NCI-H1436 (cell line): ENCODE measurements at regions not wholly inside any gene's neighbourhood (a gene's known extent, or its start where the extent isn't known, plus 50 kb on each side); places are given as distances from the start of the nearest gene placed in this dataset.

ENCODE experiments used
- DNase-seq: peaks from one replicate; lab custom pipeline; 2025; lab: John Stamatoyannopoulos, UW

DNA sequence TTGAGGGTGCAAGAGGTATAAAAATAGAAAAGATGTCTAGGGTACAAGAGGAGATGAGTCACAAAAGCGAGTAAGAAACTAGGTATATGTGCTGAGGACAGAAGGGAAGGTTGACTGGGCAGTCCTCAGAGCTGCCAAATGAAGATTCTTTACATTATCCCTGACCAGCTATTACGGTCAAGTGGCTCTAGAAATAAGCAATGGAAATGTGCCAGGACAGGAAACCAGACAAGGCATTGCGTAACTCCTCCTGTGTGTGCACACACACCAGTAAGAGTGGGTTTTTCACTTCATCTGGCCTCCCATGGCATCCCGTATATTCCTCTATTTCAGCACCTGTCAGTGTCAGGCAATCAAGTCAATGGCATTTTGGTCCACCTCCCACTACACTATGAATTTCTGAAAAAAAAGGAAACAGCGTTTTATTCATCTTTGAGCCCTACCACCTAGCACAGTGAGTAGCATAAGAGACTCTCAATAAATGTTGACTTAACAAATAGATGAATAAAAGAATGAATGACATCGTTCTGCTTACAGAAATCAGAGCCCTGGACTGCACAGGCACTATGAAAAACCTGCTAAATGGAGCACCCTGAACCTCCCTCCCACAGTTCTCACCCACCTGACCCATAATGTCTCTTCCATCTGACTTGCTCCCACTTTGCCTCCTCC is 62.6 kb upstream of the KLF3 start:
- DNase-seq = no peak

DNA sequence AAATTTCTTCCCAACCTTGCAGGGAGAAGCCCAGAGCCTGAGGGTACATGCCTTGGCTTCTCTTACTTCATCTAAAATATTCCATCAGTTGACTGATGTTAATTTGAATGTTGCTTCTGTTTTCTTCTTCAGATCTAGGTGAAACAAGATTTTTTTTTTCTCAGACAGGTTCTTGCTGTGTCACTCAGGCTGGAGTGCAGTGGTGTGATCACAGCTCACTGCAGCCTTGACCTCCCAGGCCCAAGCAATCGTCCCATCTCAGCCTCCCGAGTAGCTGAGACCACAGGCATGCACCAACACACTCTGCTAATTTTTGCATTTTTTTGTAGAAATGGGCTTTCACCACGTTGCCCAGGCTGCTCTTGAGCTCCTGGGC is 62.1 kb upstream of the KLF3 start:
- DNase-seq = no peak

DNA sequence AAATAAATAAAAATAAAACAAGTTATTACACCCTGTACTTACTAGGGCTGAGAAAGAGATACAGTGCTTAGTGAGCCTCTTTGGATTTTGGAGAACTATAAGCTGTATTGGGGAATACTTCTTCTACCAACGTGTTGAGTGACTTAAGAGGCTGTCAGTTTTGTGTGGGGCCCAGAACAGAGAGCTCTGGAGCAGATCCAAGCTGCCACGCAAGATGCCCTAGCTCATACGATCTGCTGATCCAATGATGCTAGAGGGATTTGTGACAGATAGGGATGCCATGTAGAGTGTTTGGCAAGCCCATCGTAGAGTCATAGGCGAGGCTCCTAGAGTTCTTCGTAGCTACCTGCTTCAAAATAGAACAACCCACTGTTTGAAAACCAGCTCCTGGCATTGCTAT is 60.3 kb upstream of the KLF3 start:
- DNase-seq = no peak

DNA sequence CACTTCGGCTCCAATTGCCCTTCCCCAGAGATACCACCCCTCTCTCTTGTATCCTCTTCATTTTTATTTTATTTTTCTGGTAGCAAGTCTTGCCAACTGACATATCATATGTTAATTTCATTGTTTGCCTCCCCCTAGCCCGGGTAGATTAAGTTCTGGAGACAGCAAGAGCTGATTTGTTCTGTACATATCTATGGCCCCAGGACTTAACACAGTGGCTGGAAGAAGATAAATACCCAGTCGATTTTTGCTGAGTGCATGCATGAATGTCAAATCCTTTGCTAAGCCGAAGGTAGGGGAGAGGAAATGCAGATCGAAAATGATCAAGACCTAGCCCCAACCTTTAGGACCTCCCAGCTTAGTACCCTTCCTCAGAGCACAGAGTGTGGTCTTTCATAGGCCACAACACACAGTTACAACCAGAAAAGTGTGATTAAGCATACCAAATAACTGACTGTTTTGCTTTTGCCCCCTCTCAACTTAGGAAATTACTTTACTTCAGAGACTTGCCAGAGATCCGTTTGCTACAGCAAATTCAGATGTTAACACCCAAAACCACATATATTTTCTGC is 58.7 kb upstream of the KLF3 start:
- no peak for DNase-seq

- DNase-seq = no peak
Measured at GRCh38 chr4:38605753-38606586, 58.0 kb upstream of the KLF3 start.

- no peak for DNase-seq
Measured at GRCh38 chr4:38606587-38606905, 57.5 kb upstream of the KLF3 start.

- DNase-seq = no peak
Measured at GRCh38 chr4:38609614-38610013, 54.4 kb upstream of the KLF3 start.

DNA sequence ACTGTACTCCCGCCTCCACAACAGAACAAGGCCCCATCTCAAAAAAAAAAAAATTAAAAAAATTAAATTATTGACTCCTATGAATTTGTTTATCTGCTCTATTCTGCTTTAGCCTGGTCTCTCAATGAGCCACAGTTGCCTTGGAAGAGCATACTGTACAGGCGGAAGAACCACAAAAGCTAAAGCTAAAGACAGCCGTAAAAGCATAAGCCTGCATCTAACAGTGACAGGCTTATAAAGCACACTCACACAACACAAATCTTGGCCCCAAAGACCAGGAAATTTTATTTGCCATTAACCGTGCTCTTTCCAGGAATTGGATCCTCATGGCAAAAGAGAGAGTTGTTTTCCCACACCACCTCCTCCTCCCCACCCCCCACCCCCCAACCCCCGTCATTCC is 53.5 kb upstream of the KLF3 start:
- no peak for DNase-seq

GRCh38 chr4:38610966-38611431 is 53.0 kb upstream of the KLF3 start:
- DNase-seq = no peak

GRCh38 chr4:38611676-38612075 is 52.3 kb upstream of the KLF3 start:
- DNase-seq = no peak

DNA sequence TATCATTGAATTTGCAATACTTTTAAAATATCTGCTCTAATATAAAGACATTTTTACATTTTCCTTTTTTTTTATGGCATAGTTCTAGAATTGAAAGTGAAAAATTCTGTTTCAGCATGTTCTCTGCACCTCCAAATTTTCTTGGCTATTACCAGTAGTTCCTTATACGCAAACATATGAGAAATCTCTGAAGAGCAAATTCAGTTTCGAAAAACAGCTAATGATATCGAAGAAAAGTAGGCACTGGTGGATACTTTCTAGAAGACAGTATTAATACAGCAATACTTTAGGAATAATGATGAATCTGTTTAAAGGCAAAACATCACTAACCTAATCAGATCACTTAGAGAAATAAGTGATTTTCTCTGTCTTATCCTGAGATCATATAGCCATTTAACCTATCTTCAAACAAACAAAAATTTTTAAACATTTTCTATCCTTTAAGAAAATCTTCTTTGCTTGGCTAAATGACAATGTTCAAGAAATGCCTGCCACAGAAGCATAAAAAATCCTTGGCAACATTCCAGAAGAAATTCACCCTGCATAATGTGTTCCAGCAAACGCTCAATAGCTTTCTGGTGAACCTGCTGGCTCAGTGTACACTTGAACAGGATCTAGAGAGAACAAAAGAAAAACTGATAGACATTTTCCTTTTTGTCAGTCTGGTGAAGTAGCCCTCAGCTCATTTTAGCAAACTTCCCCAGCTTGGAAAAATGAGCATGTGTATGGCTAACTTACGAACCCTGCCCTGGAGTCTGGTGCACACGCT is 51.2 kb upstream of the KLF3 start:
- peak; percentile 59 for DNase-seq
